BLaER1 treated with 17β-estradiol and CSF1 and Interleukin-3, amounts not matched to agents 10 nM and 100 nM (cell line): ENCODE measurements at regions not wholly inside any gene's neighbourhood (a gene's known extent, or its start where the extent isn't known, plus 50 kb on each side); places are given as distances from the start of the nearest gene placed in this dataset.

Source experiments
- H3K27ac ChIP-seq, 11 experiments: shearing (Covaris generic); formaldehyde crosslinking; 2 replicates each; pipeline ENCODE4 v1.8.1; 2022
- H3K27me3 ChIP-seq, 11 experiments: shearing (Covaris generic); formaldehyde crosslinking; 2 replicates each; pipeline ENCODE4 v1.8.1; 2022
- H3K36me3 ChIP-seq, 11 experiments: shearing (Covaris generic); formaldehyde crosslinking; 2 replicates each; pipeline ENCODE4 v1.8.1; 2022
- H3K4me1 ChIP-seq, 10 experiments: shearing (Covaris generic); formaldehyde crosslinking; 2 replicates each; pipeline ENCODE4 v1.8.1; 2022
- H3K4me2 ChIP-seq, 11 experiments: shearing (Covaris generic); formaldehyde crosslinking; 2 replicates each; pipeline ENCODE4 v1.8.1; 2022
- H3K4me3 ChIP-seq, 10 experiments: shearing (Covaris generic); formaldehyde crosslinking; 2 replicates each; pipeline ENCODE4 v1.8.1; 2022
- H3K9ac ChIP-seq, 11 experiments: shearing (Covaris generic); formaldehyde crosslinking; 2 replicates each; pipeline ENCODE4 v1.8.1; 2022
- H3K9me3 ChIP-seq, 11 experiments: shearing (Covaris generic); formaldehyde crosslinking; replicated peaks in 1 of 11; 2 replicates each; pipeline ENCODE4 v1.8.1; 2022
- H4K20me1 ChIP-seq, 11 experiments: shearing (Covaris generic); formaldehyde crosslinking; 2 replicates each; pipeline ENCODE4 v1.8.1; 2022
- Cebpa-rat ChIP-seq, 11 experiments: shearing (Covaris generic); IDR thresholded peaks; 2 replicates each; pipeline ENCODE4 v1.8.1; 2022

- Histone ChIP-seq H3K27me3 (peaks cover 0 to 14% (median 0%) of the 10 kb centered on the region in 11 experiments; a peak in 5 of 22 replicates), H3K9me3 (no peaks in the 10 kb centered on the region), H3K4me3 (no peak overlapping the region), H3K4me1 (peaks cover 0 to 31% (median 24%) of the 10 kb centered on the region in 10 experiments; a peak in 17 of 20 replicates), H3K4me2 (no peak overlapping the region), H3K9ac (no peak overlapping the region), H4K20me1 (0 out of 22 replicates have a peak, but pooled peaks cover 0 to 4% (median 0%) of the 10 kb centered on the region in 11 experiments), H3K36me3 (no peaks in the 10 kb centered on the region), H3K27ac (no peak overlapping the region)
- no peak for TF ChIP-seq Cebpa-rat (IDR thresholded peaks at IDR 0.05)
Observed at GRCh38 chr1:4594286-4594991, 60.0 kb upstream of the AJAP1 start.

DNA sequence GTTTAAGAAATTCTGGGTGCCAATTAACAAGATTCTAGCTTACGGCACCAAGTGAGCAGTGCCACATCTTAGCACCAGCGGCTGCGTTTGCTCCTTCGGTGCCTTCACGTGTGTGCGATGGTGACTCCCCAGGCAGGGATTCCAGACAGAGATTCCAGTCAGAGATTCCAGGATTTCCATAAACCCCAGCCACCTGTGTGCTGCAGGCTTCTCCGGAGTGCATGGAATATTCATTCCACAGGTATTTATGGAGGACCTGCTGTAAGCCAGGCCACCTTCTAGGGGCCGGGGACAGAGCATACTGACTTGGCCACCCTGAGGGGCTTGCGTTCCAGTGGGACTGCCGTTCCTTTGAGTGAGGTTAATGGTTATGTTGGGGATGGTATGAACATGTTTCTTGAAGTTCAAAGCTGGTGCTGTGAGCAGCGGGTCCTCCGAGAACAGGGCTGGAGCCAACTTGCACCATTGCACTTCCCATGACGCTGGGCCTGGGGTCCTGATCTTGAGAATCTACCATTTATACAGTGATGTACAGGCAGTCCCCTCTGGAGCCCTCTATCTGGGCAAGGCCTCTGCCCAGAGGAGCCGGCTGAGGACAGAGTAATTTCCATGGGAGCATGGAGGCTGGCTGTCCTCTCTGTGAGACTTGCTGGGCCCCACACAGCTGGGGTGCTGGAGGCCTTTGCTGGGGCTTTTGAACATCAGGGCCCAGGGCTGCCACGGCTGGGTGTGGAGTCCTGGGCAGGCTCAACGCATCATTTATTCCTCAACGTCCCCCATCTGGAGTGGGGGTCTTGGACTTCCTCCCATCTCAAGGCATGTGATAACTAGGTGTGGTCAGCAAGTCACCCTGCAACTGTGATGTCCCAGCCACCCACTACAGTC, 58.8 kb upstream of the AJAP1 start:
- no peak overlapping the region for H3K4me3 ChIP-seq
- peak overlapping the region in 1 of 11 experiments; percentile 45; a peak in 1 of 22 replicates for H3K9ac ChIP-seq
- peaks cover 0 to 31% (median 24%) of the 10 kb centered on the region in 10 experiments; a peak in 17 of 20 replicates for H3K4me1 ChIP-seq
- H3K4me2 ChIP-seq = peak overlapping the region in 9 of 11 experiments; percentile 8 to 90 (median 64); a peak in 17 of 22 replicates
- no peaks in the 10 kb centered on the region for H3K9me3 ChIP-seq
- H3K27me3 ChIP-seq = peaks cover 0 to 14% (median 0%) of the 10 kb centered on the region in 11 experiments; a peak in 5 of 22 replicates
- peak overlapping the region in 3 of 11 experiments; percentile 2 to 18 (median 6); a peak in 2 of 22 replicates for H3K27ac ChIP-seq
- 0 out of 22 replicates have a peak, but pooled peaks cover 0 to 4% (median 0%) of the 10 kb centered on the region in 11 experiments for H4K20me1 ChIP-seq
- no peak for TF ChIP-seq Cebpa-rat (IDR thresholded peaks at IDR 0.05)
- H3K36me3 ChIP-seq = no peaks in the 10 kb centered on the region

DNA sequence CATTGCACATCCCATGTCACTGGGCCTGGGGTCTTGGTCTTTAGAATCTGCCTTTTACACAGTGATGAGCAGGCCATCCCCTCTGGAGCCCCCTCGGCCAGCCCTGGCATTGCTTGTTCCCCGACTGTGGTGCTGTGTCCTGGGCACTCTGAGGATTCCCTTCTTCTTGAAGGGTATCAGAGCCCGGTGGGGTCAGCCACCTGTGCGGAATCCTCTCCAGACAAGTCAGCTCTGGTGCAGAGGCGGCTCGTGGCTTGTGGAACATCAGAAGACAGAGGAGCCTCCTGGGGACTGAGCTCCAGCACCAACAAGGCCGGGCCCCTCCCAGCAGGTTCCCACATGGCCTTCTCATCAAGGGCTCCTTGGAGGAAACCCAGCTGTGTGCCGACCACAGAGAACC, 57.9 kb upstream of the AJAP1 start:
- peaks cover 0 to 14% (median 0%) of the 10 kb centered on the region in 11 experiments; a peak in 5 of 22 replicates for H3K27me3 ChIP-seq
- H3K36me3 ChIP-seq = no peaks in the 10 kb centered on the region
- peak overlapping the region in 2 of 11 experiments; percentile 28 to 45; a peak in 2 of 22 replicates for H3K9ac ChIP-seq
- no peak overlapping the region for H3K4me3 ChIP-seq
- 0 out of 22 replicates have a peak, but pooled peaks cover 0 to 4% (median 0%) of the 10 kb centered on the region in 11 experiments for H4K20me1 ChIP-seq
- peaks cover 0 to 31% (median 24%) of the 10 kb centered on the region in 10 experiments; a peak in 17 of 20 replicates for H3K4me1 ChIP-seq
- peak overlapping the region in 3 of 11 experiments; percentile 2 to 18 (median 6); a peak in 2 of 22 replicates for H3K27ac ChIP-seq
- H3K4me2 ChIP-seq = peak overlapping the region in 10 of 11 experiments; percentile 5 to 90 (median 64); a peak in 17 of 22 replicates
- H3K9me3 ChIP-seq = no peaks in the 10 kb centered on the region
- no peak for TF ChIP-seq Cebpa-rat (IDR thresholded peaks at IDR 0.05)

- H3K4me3 ChIP-seq = no peak overlapping the region
- H3K36me3 ChIP-seq = no peaks in the 10 kb centered on the region
- H3K4me1 ChIP-seq = peaks cover 0 to 31% (median 24%) of the 10 kb centered on the region in 10 experiments; a peak in 17 of 20 replicates
- H3K9me3 ChIP-seq = no peaks in the 10 kb centered on the region
- TF ChIP-seq Cebpa-rat (IDR thresholded peaks at IDR 0.05) = no peak
- peak overlapping the region in 8 of 11 experiments; percentile 33 to 90 (median 71); a peak in 17 of 22 replicates for H3K4me2 ChIP-seq
- peaks cover 0 to 14% (median 0%) of the 10 kb centered on the region in 11 experiments; a peak in 5 of 22 replicates for H3K27me3 ChIP-seq
- peak overlapping the region in 1 of 11 experiments; percentile 36; a peak in 1 of 22 replicates for H3K27ac ChIP-seq
- H4K20me1 ChIP-seq = 0 out of 22 replicates have a peak, but pooled peaks cover 0 to 4% (median 0%) of the 10 kb centered on the region in 11 experiments
- H3K9ac ChIP-seq = peak overlapping the region in 1 of 11 experiments; percentile 28; a peak in 1 of 22 replicates
Observed at GRCh38 chr1:4597020-4597419, 57.4 kb upstream of the AJAP1 start.

- Histone ChIP-seq H4K20me1 (0 out of 22 replicates have a peak, but pooled peaks cover 0 to 4% (median 0%) of the 10 kb centered on the region in 11 experiments), H3K4me3 (no peak overlapping the region), H3K9me3 (no peaks in the 10 kb centered on the region), H3K27ac (no peak overlapping the region), H3K4me2 (peak overlapping the region in 8 of 11 experiments; percentile 18 to 56 (median 34); a peak in 14 of 22 replicates), H3K36me3 (no peaks in the 10 kb centered on the region), H3K27me3 (peaks cover 0 to 14% (median 0%) of the 10 kb centered on the region in 11 experiments; a peak in 5 of 22 replicates), H3K4me1 (peaks cover 12 to 31% (median 26%) of the 10 kb centered on the region in 10 experiments), H3K9ac (no peak overlapping the region)
- no peak for TF ChIP-seq Cebpa-rat (IDR thresholded peaks at IDR 0.05)
Observed at GRCh38 chr1:4598561-4598960, 55.8 kb upstream of the AJAP1 start.

- no peaks in the 10 kb centered on the region for H3K9me3 ChIP-seq
- H3K27ac ChIP-seq = no peak overlapping the region
- H3K4me3 ChIP-seq = no peak overlapping the region
- peaks cover 18 to 31% (median 27%) of the 10 kb centered on the region in 10 experiments for H3K4me1 ChIP-seq
- 0 out of 22 replicates have a peak, but pooled peaks cover 0 to 4% (median 0%) of the 10 kb centered on the region in 11 experiments for H4K20me1 ChIP-seq
- peaks cover 0 to 14% (median 0%) of the 10 kb centered on the region in 11 experiments; a peak in 5 of 22 replicates for H3K27me3 ChIP-seq
- H3K36me3 ChIP-seq = no peaks in the 10 kb centered on the region
- H3K9ac ChIP-seq = no peak overlapping the region
- H3K4me2 ChIP-seq = peak overlapping the region in 1 of 11 experiments; percentile 56; a peak in 1 of 22 replicates
- TF ChIP-seq Cebpa-rat (IDR thresholded peaks at IDR 0.05) = no peak
Observed at GRCh38 chr1:4599521-4599920, 54.9 kb upstream of the AJAP1 start.

- no peak for TF ChIP-seq Cebpa-rat (IDR thresholded peaks at IDR 0.05)
- Histone ChIP-seq H4K20me1 (0 out of 22 replicates have a peak, but pooled peaks cover 0 to 4% (median 0%) of the 10 kb centered on the region in 11 experiments), H3K27me3 (peaks cover 0 to 14% (median 0%) of the 10 kb centered on the region in 11 experiments; a peak in 5 of 22 replicates), H3K27ac (no peak overlapping the region), H3K4me3 (no peak overlapping the region), H3K36me3 (no peaks in the 10 kb centered on the region), H3K9me3 (no peaks in the 10 kb centered on the region), H3K4me2 (no peak overlapping the region), H3K9ac (no peak overlapping the region), H3K4me1 (peaks cover 18 to 31% (median 27%) of the 10 kb centered on the region in 10 experiments)
Observed at GRCh38 chr1:4599951-4600481, 54.4 kb upstream of the AJAP1 start.
